HCT116 (cell line): ENCODE measurements at regions not wholly inside any gene's neighbourhood (a gene's known extent, or its start where the extent isn't known, plus 50 kb on each side); places are given as distances from the start of the nearest gene placed in this dataset.

Source experiments
- ATAC-seq: fragments of 200-7000 bp; cut with Tn5 transposase; 2 replicates; pipeline ENCODE4 v1.9.1; 2020; ENCODE audit warnings: mild to moderate bottlenecking, moderate library complexity
- BruUV-seq: library from RNA; stranded (reverse); fragments of 400-500 nt; replicated peaks from 2 replicates; lab custom pipeline; 2021; lab: Mats Ljungman, UMichigan
- CTCF ChIA-PET: fragments of 300-600 bp; sonication (Branson Sonifier 250); formaldehyde crosslinking; loops from one replicate; lab custom pipeline; 2021; ENCODE audit warnings: antibody characterized with exemption; lab: Charles Lee
- POLR2A ChIA-PET: fragments of 300-600, 350-600 bp; sonication (Branson Sonifier 250); formaldehyde crosslinking; loops from one replicate; lab custom pipeline; 2021; ENCODE audit warnings: antibody characterized with exemption; lab: Charles Lee
- RAD21 ChIA-PET, 2 experiments: fragments of 300-600 bp; sonication (Branson Sonifier 250); formaldehyde crosslinking; loops; one replicate each; lab custom pipeline; 2023; ENCODE audit warnings: low total read pairs in 2 of 2; ENCODE audit not compliant: uncharacterized antibody in 2 of 2, unreplicated experiment in 2 of 2, low non-redundant PET in 1 of 2; lab: Charles Lee
- DNase-seq: peaks from one replicate; pipeline ENCODE4 v3.0.0-alpha.2; 2010; ENCODE audit warnings: low read depth, low spot score
- H2AFZ ChIP-seq: fragments of 200-600 bp; shearing (Covaris generic), sonication (generic); 2 replicates; pipeline ENCODE4 v1.6.1; 2017; ENCODE audit warnings: low read depth, mixed run types, mixed read lengths, antibody characterized with exemption, low read length; ENCODE audit not compliant: poor library complexity, severe bottlenecking
- H3K27ac ChIP-seq: 2 replicates; pipeline ENCODE4 v1.5.1; 2012; ENCODE audit warnings: low read depth, low read length
- H3K27me3 ChIP-seq: fragments of 200-600 bp; sonication (generic); 2 replicates; pipeline ENCODE4 v1.6.1; 2016; ENCODE audit warnings: mixed run types, low read length, mixed read lengths; ENCODE audit not compliant: insufficient read depth
- H3K36me3 ChIP-seq, 2 experiments: fragments of 200-500 bp in 1 of 2; fragments of 200-600 bp in 1 of 2; sonication (Bioruptor generic) in 1 of 2; sonication (generic) in 1 of 2; 2 replicates each; pipeline versions ENCODE4 v1.5.1 to v1.6.1; 2014 to 2016; ENCODE audit warnings: low read length in 2 of 2, inconsistent platforms in 1 of 2, mixed read lengths in 1 of 2, mixed run types in 1 of 2; ENCODE audit not compliant: insufficient read depth in 2 of 2, control insufficient read depth in 1 of 2
- H3K4me1 ChIP-seq, 2 experiments: fragments of 200-600 bp in 1 of 2; sonication (generic) in 1 of 2; 2 replicates each; pipeline versions ENCODE4 v1.5.1 to v1.6.1; 2012 to 2017; ENCODE audit warnings: low read length in 2 of 2, inconsistent platforms in 1 of 2, mild to moderate bottlenecking in 1 of 2, mixed read lengths in 1 of 2, mixed run types in 1 of 2, moderate library complexity in 1 of 2; ENCODE audit not compliant: insufficient read depth in 2 of 2, control insufficient read depth in 1 of 2
- H3K4me2 ChIP-seq: fragments of 200-600 bp; sonication (generic); 2 replicates; pipeline ENCODE4 v1.6.1; 2017; ENCODE audit warnings: mixed run types, low read length, mixed read lengths
- H3K4me3 ChIP-seq, 2 experiments: fragments of 200-600 bp in 1 of 2; sonication (generic) in 1 of 2; replicated peaks in 1 of 2; 2 replicates each; pipeline ENCODE4 v1.5.1; 2011 to 2016; ENCODE audit warnings: low read length in 2 of 2, control low read depth in 1 of 2, low read depth in 1 of 2, mild to moderate bottlenecking in 1 of 2, mixed read lengths in 1 of 2, mixed run types in 1 of 2
- H3K79me2 ChIP-seq: fragments of 200-600 bp; sonication (generic); 2 replicates; pipeline ENCODE4 v1.6.1; 2017; ENCODE audit warnings: mild to moderate bottlenecking, mixed run types, low read length, moderate library complexity, mixed read lengths; ENCODE audit not compliant: insufficient read depth
- H3K9ac ChIP-seq: fragments of 200-600 bp; sonication (generic); 2 replicates; pipeline ENCODE4 v1.6.1; 2016; ENCODE audit warnings: low read length, mixed read lengths
- H3K9me2 ChIP-seq: fragments of 200-600 bp; sonication (generic), shearing (Covaris generic); 2 replicates; pipeline ENCODE4 v1.6.1; 2017; ENCODE audit warnings: mixed run types, mild to moderate bottlenecking, moderate library complexity; ENCODE audit not compliant: insufficient read depth
- H3K9me3 ChIP-seq, 2 experiments: fragments of 200-500 bp in 1 of 2; fragments of 200-600 bp in 1 of 2; sonication (Bioruptor generic) in 1 of 2; sonication (generic) in 1 of 2; 2 replicates each; pipeline ENCODE4 v1.6.1; 2014 to 2017; ENCODE audit warnings: low read length in 2 of 2, mixed read lengths in 2 of 2, inconsistent platforms in 1 of 2, low read depth in 1 of 2, mild to moderate bottlenecking in 1 of 2, mixed run types in 1 of 2, moderate library complexity in 1 of 2; ENCODE audit not compliant: control insufficient read depth in 1 of 2, insufficient read depth in 1 of 2
- H4K20me1 ChIP-seq: fragments of 200-600 bp; sonication (generic), shearing (Covaris generic); 2 replicates; pipeline ENCODE4 v1.6.1; 2017; ENCODE audit warnings: mixed run types, mild to moderate bottlenecking, moderate library complexity; ENCODE audit not compliant: insufficient read depth
- CEBPB ChIP-seq: IDR thresholded peaks from 2 replicates; pipeline ENCODE4 v1.6.1; 2012; ENCODE audit warnings: low read depth
- CTCF ChIP-seq, 3 experiments: fragments of 200-600 bp in 1 of 3; sonication (generic) in 1 of 3; IDR thresholded peaks in 2 of 3; conservative IDR thresholded peaks in 1 of 3; 2 replicates each; pipeline ENCODE4 v1.5.1; 2012 to 2017; ENCODE audit warnings: low read depth in 2 of 3, low read length in 2 of 3, antibody characterized with exemption in 1 of 3, borderline replicate concordance in 1 of 3, control low read depth in 1 of 3, mild to moderate bottlenecking in 1 of 3, mixed read lengths in 1 of 3, mixed run types in 1 of 3, moderate library complexity in 1 of 3; ENCODE audit not compliant: insufficient read depth in 1 of 3
- EGR1 ChIP-seq: IDR thresholded peaks from 2 replicates; pipeline ENCODE4 v1.6.1; 2012; ENCODE audit warnings: low read depth
- EZH2 ChIP-seq: fragments of 200-600 bp; sonication (generic); IDR thresholded peaks from 2 replicates; pipeline ENCODE4 v1.6.1; 2017; ENCODE audit warnings: antibody characterized with exemption, mixed run types
- EZH2phosphoT487 ChIP-seq: fragments of 200-600 bp; IDR thresholded peaks from 2 replicates; pipeline ENCODE4 v1.6.1; 2018; ENCODE audit warnings: antibody characterized with exemption, borderline replicate concordance
- MAX ChIP-seq: IDR thresholded peaks from 2 replicates; pipeline ENCODE4 v1.6.1; 2012
- POLR2A ChIP-seq: IDR thresholded peaks from 2 replicates; pipeline ENCODE4 v1.7.0; 2011; ENCODE audit warnings: borderline replicate concordance; ENCODE audit not compliant: insufficient read depth, insufficient read length; ENCODE audit errors: extremely low read depth
- POLR2AphosphoS5 ChIP-seq: IDR thresholded peaks from 2 replicates; pipeline ENCODE4 v1.6.1; 2011; ENCODE audit warnings: mild to moderate bottlenecking, low read depth, low read length, moderate library complexity
- REST ChIP-seq: IDR thresholded peaks from 2 replicates; pipeline ENCODE4 v1.6.1; 2012; ENCODE audit warnings: low read depth
- SIN3A ChIP-seq: IDR thresholded peaks from 2 replicates; pipeline ENCODE4 v1.6.1; 2012; ENCODE audit warnings: low read depth
- TCF7L2 ChIP-seq: IDR thresholded peaks from 2 replicates; pipeline ENCODE4 v1.7.0; 2011; ENCODE audit warnings: borderline replicate concordance, inconsistent platforms; ENCODE audit not compliant: insufficient read depth, insufficient read length; ENCODE audit errors: extremely low read depth
- YY1 ChIP-seq: IDR thresholded peaks from 2 replicates; pipeline ENCODE4 v1.6.1; 2011; ENCODE audit warnings: low read length, low read depth, moderate library complexity, mild to moderate bottlenecking; ENCODE audit not compliant: insufficient replicate concordance; ENCODE audit errors: extremely low read depth
- ZBTB33 ChIP-seq: IDR thresholded peaks from 2 replicates; pipeline ENCODE4 v1.6.1; 2011; ENCODE audit warnings: mild to moderate bottlenecking, low read length, moderate library complexity; ENCODE audit not compliant: insufficient replicate concordance; ENCODE audit errors: extremely low read depth
- ZNF274 ChIP-seq: fragments of 200-500 bp; sonication (Bioruptor generic); IDR thresholded peaks from 2 replicates; pipeline ENCODE4 v1.6.1; 2014; ENCODE audit warnings: mild to moderate bottlenecking, low read depth, low read length, inconsistent platforms
- intact Hi-C: fragments of 100-400 bp; cut with micrococcal nuclease; formaldehyde crosslinking; loops from 2 replicates; pipeline ENCODE4 v1.10.0; 2022

- DNase-seq (no peak), ATAC-seq (no peak)
- Histone ChIP-seq H3K9ac (no peak overlapping the region), H3K27ac (no peak overlapping the region), H3K4me2 (no peak overlapping the region), H2AFZ (no peak overlapping the region), H3K27me3 (no peaks in the 10 kb centered on the region), H3K79me2 (no peaks in the 10 kb centered on the region), H3K4me1 (no peaks in the 10 kb centered on the region), H3K9me2 (no peaks in the 10 kb centered on the region), H3K4me3 (no peak overlapping the region), H3K36me3 (no peaks in the 10 kb centered on the region), H4K20me1 (no peaks in the 10 kb centered on the region), H3K9me3 (peaks cover 15 to 37% of the 10 kb centered on the region in 2 experiments; a peak in 3 of 4 replicates)
- no TSS peak for BruUV-seq
- no peak for TF ChIP-seq TCF7L2
- TF ChIP-seq ZNF274: no peak
- no peak for TF ChIP-seq MAX
- TF ChIP-seq YY1: no peak
- no peak for TF ChIP-seq EZH2phosphoT487
- TF ChIP-seq ZBTB33: no peak
- TF ChIP-seq EGR1: no peak
- TF ChIP-seq POLR2A: no peak
- no peak for TF ChIP-seq SIN3A
- TF ChIP-seq EZH2: no peak
- no peak for TF ChIP-seq CTCF (IDR thresholded peaks at IDR 0.05 in 2 of 3, conservative IDR thresholded peaks at IDR 0.05 in 1 of 3; ENCODE audit: borderline replicate concordance in 1 of 3, insufficient read depth in 1 of 3, low read depth in 2 of 3, low read length in 2 of 3)
- no peak for TF ChIP-seq CEBPB
- TF ChIP-seq REST: no peak
- TF ChIP-seq POLR2AphosphoS5: no peak
- intact Hi-C loops: no loop called here
- POLR2A ChIA-PET: no interaction called here
- RAD21 ChIA-PET: no interaction called here
- CTCF ChIA-PET: no interaction called here
Measured at GRCh38 chr18:42649331-42650035, 466.0 kb downstream of the RIT2 start.
